GM23338 (cell line): ENCODE measurements at regions not wholly inside any gene's neighbourhood (a gene's known extent, or its start where the extent isn't known, plus 50 kb on each side); places are given as distances from the start of the nearest gene placed in this dataset.

Experiments used
- ATAC-seq: fragments of 200-7000 bp; cut with Tn5 transposase; 3 replicates; pipeline ENCODE4 v1.9.1; 2020
- DNase-seq: peaks from one replicate; pipeline ENCODE4 v3.0.0-alpha.2; 2015; ENCODE audit warnings: low spot score
- H2AFZ ChIP-seq: fragments of 200-600 bp; sonication (generic); 2 replicates; pipeline ENCODE4 v1.8.0; 2016; ENCODE audit warnings: antibody characterized with exemption, mild to moderate bottlenecking, moderate library complexity
- H3F3A ChIP-seq: fragments of 200-600 bp; sonication (generic); replicated peaks from 2 replicates; pipeline ENCODE4 v1.8.0; 2017; ENCODE audit warnings: antibody characterized with exemption, mixed run types, low read depth
- H3K27ac ChIP-seq: fragments of 200-600 bp; sonication (generic); 2 replicates; pipeline ENCODE4 v1.6.1; 2016; ENCODE audit warnings: low read depth
- H3K27me3 ChIP-seq: fragments of 200-600 bp; sonication (generic); 2 replicates; pipeline ENCODE4 v1.8.0; 2016; ENCODE audit warnings: mild to moderate bottlenecking, mixed run types, moderate library complexity; ENCODE audit not compliant: insufficient read depth
- H3K36me3 ChIP-seq: fragments of 200-600 bp; sonication (generic); 2 replicates; pipeline ENCODE4 v1.8.0; 2016; ENCODE audit warnings: mild to moderate bottlenecking; ENCODE audit not compliant: insufficient read depth
- H3K4me1 ChIP-seq: fragments of 200-600 bp; sonication (generic); 2 replicates; pipeline ENCODE4 v1.8.0; 2016; ENCODE audit warnings: mild to moderate bottlenecking, moderate library complexity; ENCODE audit not compliant: insufficient read depth
- H3K4me2 ChIP-seq: fragments of 200-600 bp; sonication (generic); 2 replicates; pipeline ENCODE4 v1.7.1; 2017; ENCODE audit warnings: mixed run types
- H3K4me3 ChIP-seq: fragments of 200-600 bp; sonication (generic); 2 replicates; pipeline ENCODE4 v1.6.1; 2016; ENCODE audit warnings: mixed run types
- H3K79me2 ChIP-seq: fragments of 200-600 bp; sonication (generic); replicated peaks from 2 replicates; pipeline ENCODE4 v1.8.0; 2017; ENCODE audit warnings: mild to moderate bottlenecking; ENCODE audit not compliant: insufficient read depth
- H3K9me2 ChIP-seq: fragments of 200-600 bp; sonication (generic); 2 replicates; pipeline ENCODE4 v1.8.0; 2017; ENCODE audit not compliant: insufficient read depth
- H4K20me1 ChIP-seq: fragments of 200-600 bp; sonication (generic); replicated peaks from 2 replicates; pipeline ENCODE4 v1.8.0; 2017; ENCODE audit warnings: mild to moderate bottlenecking; ENCODE audit not compliant: insufficient read depth
- H3K27ac Mint-ChIP-seq: 2 replicates; pipeline ENCODE4 v1.8.0; 2020; ENCODE audit warnings: inconsistent platforms, mild to moderate bottlenecking, moderate library complexity, mixed read lengths
- H3K27me3 Mint-ChIP-seq: 3 replicates; pipeline ENCODE4 v1.8.0; 2022; ENCODE audit warnings: low read depth, mild to moderate bottlenecking, moderate library complexity, mixed read lengths, inconsistent platforms; ENCODE audit not compliant: insufficient read depth, poor library complexity
- H3K36me3 Mint-ChIP-seq: 3 replicates; pipeline ENCODE4 v1.8.0; 2021; ENCODE audit warnings: low read depth, mild to moderate bottlenecking, inconsistent platforms, moderate library complexity, mixed read lengths
- H3K4me1 Mint-ChIP-seq: 3 replicates; pipeline ENCODE4 v1.8.0; 2020; ENCODE audit warnings: mild to moderate bottlenecking, inconsistent platforms, mixed read lengths
- H3K4me3 Mint-ChIP-seq: 3 replicates; pipeline ENCODE4 v1.8.0; 2021; ENCODE audit warnings: moderate library complexity, mild to moderate bottlenecking, inconsistent platforms, mixed read lengths
- H3K9me3 Mint-ChIP-seq: 3 replicates; pipeline ENCODE4 v1.8.0; 2020; ENCODE audit warnings: moderate library complexity, mild to moderate bottlenecking, inconsistent platforms, mixed read lengths
- CREB1 ChIP-seq: fragments of 250-450 bp; sonication (Bioruptor Pico); IDR thresholded peaks from 2 replicates; pipeline ENCODE4 v1.5.0; 2020; ENCODE audit warnings: low read depth, mild to moderate bottlenecking, moderate library complexity
- EZH2 ChIP-seq: fragments of 200-600 bp; sonication (generic); IDR thresholded peaks from one replicate; pipeline ENCODE4 v1.8.0; 2017; ENCODE audit warnings: antibody characterized with exemption, mild to moderate bottlenecking, low read depth; ENCODE audit not compliant: unreplicated experiment
- EZH2phosphoT487 ChIP-seq: fragments of 200-600 bp; sonication (generic); IDR thresholded peaks from one replicate; pipeline ENCODE4 v1.8.1; 2018; ENCODE audit warnings: antibody characterized with exemption; ENCODE audit not compliant: unreplicated experiment
- JUNB ChIP-seq: IDR thresholded peaks from one replicate; pipeline ENCODE4 v1.6.1; 2016; ENCODE audit warnings: antibody characterized with exemption; ENCODE audit not compliant: unreplicated experiment
- NANOG ChIP-seq: IDR thresholded peaks from 2 replicates; pipeline ENCODE4 v1.6.1; 2016; ENCODE audit warnings: antibody characterized with exemption, borderline replicate concordance
- POLR2AphosphoS5 ChIP-seq: IDR thresholded peaks from 2 replicates; pipeline ENCODE4 v1.6.1; 2016; ENCODE audit warnings: antibody characterized with exemption, low read depth
- STAT1 ChIP-seq: IDR thresholded peaks from one replicate; pipeline ENCODE4 v1.6.1; 2016; ENCODE audit warnings: antibody characterized with exemption; ENCODE audit not compliant: unreplicated experiment
- ZNF331 ChIP-seq: fragments of 250-450 bp; sonication (Bioruptor Pico); IDR thresholded peaks from 2 replicates; pipeline ENCODE4 v1.5.0; 2020; ENCODE audit warnings: low read depth, mild to moderate bottlenecking, moderate library complexity
- TF ChIP-seq, protein P1 (sequence below): fragments of 250-450 bp; sonication (Bioruptor Pico); IDR thresholded peaks from 2 replicates; pipeline ENCODE4 v1.5.0; 2020; ENCODE audit warnings: mild to moderate bottlenecking, moderate library complexity
- TF ChIP-seq, protein P2 (sequence below): IDR thresholded peaks from one replicate; pipeline ENCODE4 v1.6.1; 2018; ENCODE audit warnings: antibody characterized with exemption; ENCODE audit not compliant: unreplicated experiment

DNA sequence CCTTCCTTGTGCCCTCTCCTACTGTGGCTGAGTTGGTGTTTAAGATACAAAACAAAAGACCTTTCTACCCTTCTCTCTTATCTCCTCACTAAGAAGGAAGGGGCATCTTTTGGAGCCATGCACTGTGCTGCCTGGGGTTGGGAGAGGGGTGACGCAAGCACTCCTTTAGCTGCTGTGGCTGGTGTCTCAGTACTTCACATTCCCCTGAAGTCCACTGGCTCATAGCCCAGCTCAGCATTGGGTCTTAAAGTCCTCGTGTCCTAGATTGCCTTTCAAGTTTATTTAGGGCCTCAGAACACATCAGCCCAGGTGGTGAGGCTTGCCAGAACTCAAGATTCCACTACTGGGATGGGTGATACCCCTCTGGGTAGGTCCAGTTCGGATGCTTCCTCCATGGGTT is 325.9 kb upstream of the CYLC2 start:
- ATAC-seq, result no peak

DNA sequence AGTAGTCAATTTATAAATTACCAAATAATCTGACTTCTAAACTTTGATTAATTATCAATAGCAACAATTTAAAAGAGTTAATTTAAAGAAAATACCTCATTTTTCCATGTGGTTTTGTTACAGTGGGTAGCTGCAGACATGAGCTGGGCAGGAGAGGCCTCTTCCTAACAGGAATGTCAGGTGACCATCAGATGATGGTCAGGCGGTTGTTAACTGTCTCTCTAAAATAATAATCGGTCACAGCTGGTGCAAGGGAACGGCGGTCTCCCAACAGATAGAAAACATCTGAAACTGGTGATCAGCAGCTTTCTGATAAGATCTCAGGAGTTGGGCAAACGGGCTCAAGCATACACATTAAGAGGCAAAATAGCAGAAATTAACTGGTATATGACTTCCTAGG is 342.7 kb upstream of the CYLC2 start:
- Histone ChIP-seq H3K9me2 (no peaks in the 10 kb centered on the region), H3K36me3 (peaks cover 4% of the 10 kb centered on the region), H3K4me2 (no peak overlapping the region), H3K4me3 (no peak overlapping the region), H4K20me1 (no peaks in the 10 kb centered on the region), H3F3A (no peaks in the 10 kb centered on the region), H3K4me1 (no peaks in the 10 kb centered on the region), H3K27ac (no peak overlapping the region), H2AFZ (no peak overlapping the region), H3K79me2 (no peaks in the 10 kb centered on the region), H3K27me3 (no peaks in the 10 kb centered on the region)
- Mint-ChIP-seq H3K27ac (no peak overlapping the region), H3K36me3 (peaks cover 12% of the 10 kb centered on the region), H3K4me1 (no peaks in the 10 kb centered on the region), H3K4me3 (no peak overlapping the region), H3K27me3 (peaks cover 2% of the 10 kb centered on the region), H3K9me3 (peaks cover 64% of the 10 kb centered on the region)
- ATAC-seq (no peak), DNase-seq (no peak)
- TF ChIP-seq, protein P1, sequence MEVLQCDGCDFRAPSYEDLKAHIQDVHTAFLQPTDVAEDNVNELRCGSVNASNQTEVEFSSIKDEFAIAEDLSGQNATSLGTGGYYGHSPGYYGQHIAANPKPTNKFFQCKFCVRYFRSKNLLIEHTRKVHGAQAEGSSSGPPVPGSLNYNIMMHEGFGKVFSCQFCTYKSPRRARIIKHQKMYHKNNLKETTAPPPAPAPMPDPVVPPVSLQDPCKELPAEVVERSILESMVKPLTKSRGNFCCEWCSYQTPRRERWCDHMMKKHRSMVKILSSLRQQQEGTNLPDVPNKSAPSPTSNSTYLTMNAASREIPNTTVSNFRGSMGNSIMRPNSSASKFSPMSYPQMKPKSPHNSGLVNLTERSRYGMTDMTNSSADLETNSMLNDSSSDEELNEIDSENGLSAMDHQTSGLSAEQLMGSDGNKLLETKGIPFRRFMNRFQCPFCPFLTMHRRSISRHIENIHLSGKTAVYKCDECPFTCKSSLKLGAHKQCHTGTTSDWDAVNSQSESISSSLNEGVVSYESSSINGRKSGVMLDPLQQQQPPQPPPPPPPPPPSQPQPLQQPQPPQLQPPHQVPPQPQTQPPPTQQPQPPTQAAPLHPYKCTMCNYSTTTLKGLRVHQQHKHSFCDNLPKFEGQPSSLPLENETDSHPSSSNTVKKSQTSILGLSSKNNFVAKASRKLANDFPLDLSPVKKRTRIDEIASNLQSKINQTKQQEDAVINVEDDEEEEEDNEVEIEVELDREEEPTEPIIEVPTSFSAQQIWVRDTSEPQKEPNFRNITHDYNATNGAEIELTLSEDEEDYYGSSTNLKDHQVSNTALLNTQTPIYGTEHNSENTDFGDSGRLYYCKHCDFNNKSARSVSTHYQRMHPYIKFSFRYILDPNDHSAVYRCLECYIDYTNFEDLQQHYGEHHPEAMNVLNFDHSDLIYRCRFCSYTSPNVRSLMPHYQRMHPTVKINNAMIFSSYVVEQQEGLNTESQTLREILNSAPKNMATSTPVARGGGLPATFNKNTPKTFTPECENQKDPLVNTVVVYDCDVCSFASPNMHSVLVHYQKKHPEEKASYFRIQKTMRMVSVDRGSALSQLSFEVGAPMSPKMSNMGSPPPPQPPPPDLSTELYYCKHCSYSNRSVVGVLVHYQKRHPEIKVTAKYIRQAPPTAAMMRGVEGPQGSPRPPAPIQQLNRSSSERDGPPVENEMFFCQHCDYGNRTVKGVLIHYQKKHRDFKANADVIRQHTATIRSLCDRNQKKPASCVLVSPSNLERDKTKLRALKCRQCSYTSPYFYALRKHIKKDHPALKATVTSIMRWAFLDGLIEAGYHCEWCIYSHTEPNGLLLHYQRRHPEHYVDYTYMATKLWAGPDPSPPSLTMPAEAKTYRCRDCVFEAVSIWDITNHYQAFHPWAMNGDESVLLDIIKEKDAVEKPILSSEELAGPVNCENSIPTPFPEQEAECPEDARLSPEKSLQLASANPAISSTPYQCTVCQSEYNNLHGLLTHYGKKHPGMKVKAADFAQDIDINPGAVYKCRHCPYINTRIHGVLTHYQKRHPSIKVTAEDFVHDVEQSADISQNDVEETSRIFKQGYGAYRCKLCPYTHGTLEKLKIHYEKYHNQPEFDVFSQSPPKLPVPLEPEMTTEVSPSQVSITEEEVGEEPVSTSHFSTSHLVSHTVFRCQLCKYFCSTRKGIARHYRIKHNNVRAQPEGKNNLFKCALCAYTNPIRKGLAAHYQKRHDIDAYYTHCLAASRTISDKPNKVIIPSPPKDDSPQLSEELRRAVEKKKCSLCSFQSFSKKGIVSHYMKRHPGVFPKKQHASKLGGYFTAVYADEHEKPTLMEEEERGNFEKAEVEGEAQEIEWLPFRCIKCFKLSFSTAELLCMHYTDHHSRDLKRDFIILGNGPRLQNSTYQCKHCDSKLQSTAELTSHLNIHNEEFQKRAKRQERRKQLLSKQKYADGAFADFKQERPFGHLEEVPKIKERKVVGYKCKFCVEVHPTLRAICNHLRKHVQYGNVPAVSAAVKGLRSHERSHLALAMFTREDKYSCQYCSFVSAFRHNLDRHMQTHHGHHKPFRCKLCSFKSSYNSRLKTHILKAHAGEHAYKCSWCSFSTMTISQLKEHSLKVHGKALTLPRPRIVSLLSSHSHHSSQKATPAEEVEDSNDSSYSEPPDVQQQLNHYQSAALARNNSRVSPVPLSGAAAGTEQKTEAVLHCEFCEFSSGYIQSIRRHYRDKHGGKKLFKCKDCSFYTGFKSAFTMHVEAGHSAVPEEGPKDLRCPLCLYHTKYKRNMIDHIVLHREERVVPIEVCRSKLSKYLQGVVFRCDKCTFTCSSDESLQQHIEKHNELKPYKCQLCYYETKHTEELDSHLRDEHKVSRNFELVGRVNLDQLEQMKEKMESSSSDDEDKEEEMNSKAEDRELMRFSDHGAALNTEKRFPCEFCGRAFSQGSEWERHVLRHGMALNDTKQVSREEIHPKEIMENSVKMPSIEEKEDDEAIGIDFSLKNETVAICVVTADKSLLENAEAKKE (CRISPR knock-in tag), result no peak
- TF ChIP-seq NANOG (no peak), ZNF331 (CRISPR knock-in tag) (no peak), STAT1 (no peak), CREB1 (no peak), EZH2 (no peak), EZH2phosphoT487 (no peak), JUNB (no peak)

More for the DNA sequence above, 325.9 kb upstream of the CYLC2 start:
- no peaks in the 10 kb centered on the region for H3K4me1 ChIP-seq
- Mint-ChIP-seq H3K27ac (no peak overlapping the region), H3K36me3 (peaks cover 17% of the 10 kb centered on the region; the same call in 2 of the 3 replicates), H3K27me3 (no peaks in the 10 kb centered on the region), H3K4me1 (no peaks in the 10 kb centered on the region), H3K9me3 (peaks cover 94% of the 10 kb centered on the region), H3K4me3 (no peak overlapping the region)
- peaks cover 5% of the 10 kb centered on the region; the same call in 1 of the 2 replicates for H3K36me3 ChIP-seq
- H3K9me2 ChIP-seq, result no peaks in the 10 kb centered on the region
- no peak overlapping the region for H3K4me3 ChIP-seq
- H4K20me1 ChIP-seq, result no peaks in the 10 kb centered on the region
- no peak for DNase-seq
- H3K79me2 ChIP-seq, result no peaks in the 10 kb centered on the region
- H3F3A ChIP-seq, result no peaks in the 10 kb centered on the region
- no peak overlapping the region for H3K4me2 ChIP-seq
- no peaks in the 10 kb centered on the region for H3K27me3 ChIP-seq
- no peak overlapping the region for H2AFZ ChIP-seq
- TF ChIP-seq EZH2phosphoT487, result no peak
- no peak for TF ChIP-seq POLR2AphosphoS5
- TF ChIP-seq ZNF331 (CRISPR knock-in tag), result no peak
- TF ChIP-seq EZH2, result no peak
- TF ChIP-seq JUNB, result no peak
- no peak for TF ChIP-seq CREB1
- TF ChIP-seq, protein P2, sequence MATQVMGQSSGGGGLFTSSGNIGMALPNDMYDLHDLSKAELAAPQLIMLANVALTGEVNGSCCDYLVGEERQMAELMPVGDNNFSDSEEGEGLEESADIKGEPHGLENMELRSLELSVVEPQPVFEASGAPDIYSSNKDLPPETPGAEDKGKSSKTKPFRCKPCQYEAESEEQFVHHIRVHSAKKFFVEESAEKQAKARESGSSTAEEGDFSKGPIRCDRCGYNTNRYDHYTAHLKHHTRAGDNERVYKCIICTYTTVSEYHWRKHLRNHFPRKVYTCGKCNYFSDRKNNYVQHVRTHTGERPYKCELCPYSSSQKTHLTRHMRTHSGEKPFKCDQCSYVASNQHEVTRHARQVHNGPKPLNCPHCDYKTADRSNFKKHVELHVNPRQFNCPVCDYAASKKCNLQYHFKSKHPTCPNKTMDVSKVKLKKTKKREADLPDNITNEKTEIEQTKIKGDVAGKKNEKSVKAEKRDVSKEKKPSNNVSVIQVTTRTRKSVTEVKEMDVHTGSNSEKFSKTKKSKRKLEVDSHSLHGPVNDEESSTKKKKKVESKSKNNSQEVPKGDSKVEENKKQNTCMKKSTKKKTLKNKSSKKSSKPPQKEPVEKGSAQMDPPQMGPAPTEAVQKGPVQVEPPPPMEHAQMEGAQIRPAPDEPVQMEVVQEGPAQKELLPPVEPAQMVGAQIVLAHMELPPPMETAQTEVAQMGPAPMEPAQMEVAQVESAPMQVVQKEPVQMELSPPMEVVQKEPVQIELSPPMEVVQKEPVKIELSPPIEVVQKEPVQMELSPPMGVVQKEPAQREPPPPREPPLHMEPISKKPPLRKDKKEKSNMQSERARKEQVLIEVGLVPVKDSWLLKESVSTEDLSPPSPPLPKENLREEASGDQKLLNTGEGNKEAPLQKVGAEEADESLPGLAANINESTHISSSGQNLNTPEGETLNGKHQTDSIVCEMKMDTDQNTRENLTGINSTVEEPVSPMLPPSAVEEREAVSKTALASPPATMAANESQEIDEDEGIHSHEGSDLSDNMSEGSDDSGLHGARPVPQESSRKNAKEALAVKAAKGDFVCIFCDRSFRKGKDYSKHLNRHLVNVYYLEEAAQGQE, result no peak
- no peak overlapping the region for H3K27ac ChIP-seq
